ENCODE measurements at regions not wholly inside any gene's neighbourhood (a gene's known extent, or its start where the extent isn't known, plus 50 kb on each side); places are given as distances from the start of the nearest gene placed in this dataset.
"Not testable (repeated sequence)": the region's sequence is repeated elsewhere in the genome, so short reads cannot be mapped to it uniquely, and the experiment has no call there.

- TF ChIP-seq CTCF (conservative IDR thresholded peaks at IDR 0.05; ENCODE audit: low read depth, low read length); EZH2 (IDR thresholded peaks at IDR 0.05; ENCODE audit: low read length, unreplicated experiment): not testable (repeated sequence)
These were observed 193.6 kb upstream of the SLC7A11 start for GRCh38 chr4:138435733-138436132.

All from PC-3 (cell line).